AML-193 (cell line): ENCODE measurements at regions not wholly inside any gene's neighbourhood (a gene's known extent, or its start where the extent isn't known, plus 50 kb on each side); places are given as distances from the start of the nearest gene placed in this dataset.

Source experiments
- DNase-seq, 2 experiments: peaks; one replicate each; lab custom pipeline; 2025; lab: John Stamatoyannopoulos, UW

DNA sequence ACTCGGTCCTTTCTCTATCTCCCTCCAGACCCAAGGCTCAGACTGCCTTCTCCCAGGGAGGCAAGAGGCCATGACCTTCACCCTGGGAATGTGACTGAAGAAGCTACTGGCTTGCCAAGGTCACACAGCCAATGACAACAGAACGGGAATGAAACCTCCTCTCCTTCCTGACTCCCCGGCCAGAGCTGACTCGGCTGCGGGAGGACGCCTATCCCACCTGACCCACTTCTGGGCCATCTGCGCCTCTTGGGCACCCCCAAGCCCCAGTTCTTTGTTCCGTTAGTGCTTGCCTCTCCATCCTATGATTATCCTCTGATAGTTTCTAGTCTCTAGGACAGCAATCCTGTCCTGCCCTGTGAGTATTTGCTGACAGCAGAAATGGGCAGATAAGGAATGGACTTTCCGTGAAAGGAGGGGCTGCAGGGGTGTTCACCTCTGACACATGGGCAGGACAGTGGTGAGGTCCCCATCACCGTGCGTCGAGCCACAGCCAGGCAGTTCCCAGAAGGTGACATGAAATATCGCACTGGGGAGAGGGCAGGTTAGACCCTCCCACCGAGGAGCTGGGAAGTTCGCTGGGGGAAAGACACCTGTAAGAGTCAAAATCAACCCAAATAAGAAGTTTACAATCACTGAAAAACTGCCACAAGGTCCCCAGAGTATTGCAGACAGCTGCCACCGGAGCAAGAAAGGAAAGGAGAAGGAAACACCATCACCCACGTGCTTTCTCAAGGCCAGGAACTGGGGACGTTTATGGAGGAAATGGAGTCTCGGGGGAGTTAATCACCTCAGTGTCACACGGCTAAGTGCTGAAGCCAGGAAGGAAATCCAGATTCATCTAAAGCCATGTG, 63.0 kb downstream of the INSIG1 start:
- peak; percentile 52 to 58 for DNase-seq

GRCh38 chr7:155361346-155361680, 63.6 kb downstream of the INSIG1 start:
- DNase-seq = no peak

DNA sequence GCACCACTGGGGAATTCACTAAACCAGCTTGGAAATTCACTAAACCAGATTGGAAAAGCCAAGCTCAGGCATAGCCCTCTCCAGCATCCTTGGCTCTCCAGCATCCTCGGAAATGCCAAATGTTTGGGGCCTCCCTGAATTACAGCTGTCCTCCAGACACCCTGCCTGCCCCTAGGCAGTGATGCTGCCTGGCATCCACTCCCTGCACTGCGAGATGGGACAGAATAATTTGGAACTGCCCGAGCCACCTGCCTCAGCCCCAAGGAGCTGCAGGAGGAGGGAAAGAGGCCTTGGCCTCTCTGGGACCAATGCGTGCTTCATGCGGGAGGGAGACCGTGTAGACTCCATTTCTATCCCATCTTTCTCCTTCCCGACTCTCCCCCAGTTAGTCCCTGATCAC, 64.3 kb downstream of the INSIG1 start:
- no peak for DNase-seq

- no peak for DNase-seq
These were observed 64.9 kb downstream of the INSIG1 start for GRCh38 chr7:155362380-155363145.

DNA sequence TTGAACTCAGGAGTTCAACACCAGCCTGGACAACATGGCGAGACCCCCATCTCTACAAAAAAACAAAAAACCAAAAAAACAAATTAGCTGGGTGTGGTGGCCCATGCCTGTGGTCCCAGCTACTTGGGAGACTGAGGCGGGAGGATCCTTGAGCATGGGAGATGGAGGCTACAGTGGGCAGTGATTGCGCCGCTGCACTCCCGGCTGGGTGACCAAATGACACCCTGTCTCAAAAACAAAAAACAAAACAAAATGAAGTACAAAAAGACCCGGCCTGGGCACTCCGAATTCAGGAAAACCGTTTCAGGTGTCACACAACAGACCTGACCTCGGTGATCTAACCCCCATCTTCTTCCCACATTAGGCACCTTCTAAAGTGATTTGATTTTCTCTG, 65.5 kb downstream of the INSIG1 start:
- DNase-seq = no peak

DNA sequence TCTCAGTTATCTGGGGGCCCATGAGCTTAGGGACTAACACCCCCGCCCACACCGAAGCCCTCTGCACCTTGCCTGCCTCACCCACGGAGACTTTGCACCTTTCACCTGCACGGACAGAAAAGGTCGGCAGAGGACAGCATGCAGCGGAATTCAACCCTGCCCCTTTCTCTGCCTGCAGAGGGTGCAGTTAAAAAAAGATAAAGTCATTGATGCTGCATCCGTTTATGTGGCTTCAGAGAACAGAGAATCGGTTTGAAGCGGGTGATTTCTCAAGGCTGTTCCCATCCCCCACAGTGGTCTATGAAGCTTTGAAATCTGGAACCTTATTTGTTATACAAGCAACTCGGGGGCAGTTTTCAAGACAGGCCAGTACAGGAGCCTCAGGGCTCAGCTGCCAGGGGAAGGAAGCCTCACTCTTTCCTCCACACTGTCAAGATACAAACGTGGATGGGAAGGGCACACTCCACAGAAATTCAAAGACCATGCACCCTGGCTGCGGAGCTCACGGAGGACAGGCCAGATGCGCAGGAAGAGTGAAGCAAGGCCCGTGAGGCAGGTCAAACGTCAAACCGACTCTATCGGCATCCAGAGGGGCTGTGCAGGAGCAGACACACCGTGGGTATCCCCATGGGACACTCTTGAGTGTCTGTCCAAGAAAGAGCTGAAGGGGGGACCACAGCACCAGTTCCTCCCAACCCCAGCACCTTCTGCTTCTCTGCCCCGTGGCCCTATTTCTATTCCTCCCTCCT, 66.3 kb downstream of the INSIG1 start:
- peak; percentile 85 to 90 for DNase-seq

DNA sequence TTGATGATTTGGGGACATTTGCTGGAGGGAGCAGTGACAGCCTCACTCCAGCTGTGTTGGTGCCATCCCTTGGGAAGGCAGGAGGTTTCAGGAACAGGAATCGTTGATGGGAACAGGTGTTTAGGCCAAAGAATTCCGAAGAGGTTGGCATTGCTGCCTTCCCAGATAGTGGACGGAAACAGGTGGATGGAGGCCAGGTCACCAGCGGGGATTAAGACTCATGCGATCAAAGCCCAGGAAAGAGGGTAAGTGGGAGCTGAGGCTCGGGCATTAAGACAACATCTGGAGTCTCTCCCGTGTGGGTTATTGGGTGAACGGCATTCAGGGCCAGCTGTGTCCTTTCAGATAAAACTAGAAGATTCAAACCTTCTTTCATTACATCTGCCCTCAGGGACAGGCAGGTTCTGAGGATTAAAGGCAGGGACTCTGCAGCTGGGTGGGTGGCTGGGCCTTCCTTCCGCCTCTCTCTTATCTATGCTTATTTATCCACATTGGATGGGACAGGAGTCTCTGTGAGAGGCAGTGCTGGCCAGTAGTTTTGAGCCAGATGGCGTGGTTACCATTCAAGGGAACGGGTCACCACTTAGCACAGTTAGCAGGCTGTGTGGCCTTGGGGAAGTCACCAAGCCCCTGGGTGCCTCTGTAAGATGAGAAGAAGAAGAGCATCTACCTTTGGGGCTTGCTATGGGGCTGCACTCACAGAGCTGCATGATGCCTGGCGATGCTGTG, 67.6 kb downstream of the INSIG1 start:
- peak; percentile 20 to 29 for DNase-seq

DNA sequence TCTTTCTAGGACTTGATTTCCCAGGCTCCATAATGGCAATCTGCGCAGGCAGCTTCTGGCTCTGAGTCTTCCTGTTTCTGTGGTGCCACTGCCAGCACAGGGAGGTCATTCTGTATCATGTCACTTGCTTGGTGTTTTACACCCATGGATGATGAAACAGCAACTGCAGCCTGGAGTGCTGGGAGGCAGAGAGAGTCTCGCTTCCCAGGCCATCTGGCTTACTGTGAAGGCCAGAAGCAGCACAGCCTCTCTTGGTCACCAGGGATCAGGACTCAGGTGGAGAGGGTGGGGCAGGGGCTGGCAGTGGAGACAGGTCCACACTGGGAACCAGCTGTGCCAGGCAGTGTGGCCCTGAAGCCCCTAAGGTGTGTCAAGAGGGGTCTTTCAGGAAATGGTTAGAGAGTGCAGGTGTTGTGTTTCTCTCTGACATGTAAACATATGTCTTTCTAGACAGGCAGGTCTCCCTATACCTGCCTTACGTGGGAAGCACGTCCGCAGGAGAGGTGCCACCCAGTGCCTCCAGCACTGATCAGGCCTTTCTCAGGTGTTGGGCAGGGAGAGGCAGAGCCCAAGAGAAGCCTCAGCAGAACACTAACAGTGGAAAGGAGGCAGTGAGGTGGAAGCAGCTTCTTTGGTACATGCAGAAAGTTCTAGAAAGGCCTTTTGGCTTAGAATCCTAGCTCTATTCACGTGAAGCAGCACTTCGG, 71.4 kb downstream of the INSIG1 start:
- peak; percentile 45 to 70 for DNase-seq

- DNase-seq = no peak
These were observed 72.1 kb downstream of the INSIG1 start for GRCh38 chr7:155369766-155370165.

- no peak for DNase-seq
These were observed 73.7 kb downstream of the INSIG1 start for GRCh38 chr7:155371331-155371883.

- no peak for DNase-seq
These were observed 74.5 kb downstream of the INSIG1 start for GRCh38 chr7:155371884-155372781.

- no peak for DNase-seq
These were observed 75.2 kb downstream of the INSIG1 start for GRCh38 chr7:155372782-155373358.

DNA sequence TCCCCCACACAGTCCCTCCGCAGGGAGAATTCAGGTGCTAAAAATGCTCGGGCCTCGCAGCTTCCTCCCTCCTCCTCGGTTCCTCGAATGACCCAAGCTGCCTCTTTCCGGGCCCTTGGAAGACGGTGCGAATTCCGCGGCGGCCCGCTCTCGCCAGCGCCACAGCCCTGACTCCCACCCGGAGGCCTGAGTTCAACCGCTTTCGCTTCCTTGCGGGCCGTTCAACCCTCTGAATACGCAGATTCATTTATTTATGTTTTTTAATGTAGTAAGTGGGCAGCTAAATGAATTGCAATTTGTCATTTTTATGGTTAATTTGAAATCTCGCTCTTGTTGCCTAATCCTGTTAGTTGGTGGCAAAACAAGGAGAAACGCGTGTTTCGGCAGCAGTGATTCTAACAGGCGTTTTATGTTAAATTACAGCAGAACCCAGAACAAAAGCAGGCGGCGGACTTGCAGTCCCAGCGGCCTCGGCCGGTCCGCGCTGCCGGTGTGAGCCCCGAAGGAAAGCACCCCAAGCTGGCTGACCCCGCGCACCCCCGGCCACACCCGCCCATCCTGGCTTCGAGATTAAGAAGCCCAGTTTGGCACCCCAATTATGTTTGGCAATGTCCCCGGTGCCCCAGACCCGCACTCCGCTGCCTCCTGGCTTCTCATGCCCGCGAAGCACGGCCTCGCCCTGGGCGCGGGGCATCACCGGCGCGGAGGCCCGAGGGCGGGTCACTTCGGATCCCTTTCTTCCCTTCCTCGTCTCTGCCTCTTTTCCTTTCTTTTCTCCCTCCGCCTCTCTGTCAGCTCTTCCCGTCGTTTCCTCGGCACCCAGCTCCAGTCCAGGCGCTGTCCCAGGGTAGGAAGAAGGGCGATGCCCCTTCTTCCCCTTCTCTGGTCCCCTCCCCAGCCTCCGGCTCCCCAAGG, 75.9 kb downstream of the INSIG1 start:
- DNase-seq = no peak

DNA sequence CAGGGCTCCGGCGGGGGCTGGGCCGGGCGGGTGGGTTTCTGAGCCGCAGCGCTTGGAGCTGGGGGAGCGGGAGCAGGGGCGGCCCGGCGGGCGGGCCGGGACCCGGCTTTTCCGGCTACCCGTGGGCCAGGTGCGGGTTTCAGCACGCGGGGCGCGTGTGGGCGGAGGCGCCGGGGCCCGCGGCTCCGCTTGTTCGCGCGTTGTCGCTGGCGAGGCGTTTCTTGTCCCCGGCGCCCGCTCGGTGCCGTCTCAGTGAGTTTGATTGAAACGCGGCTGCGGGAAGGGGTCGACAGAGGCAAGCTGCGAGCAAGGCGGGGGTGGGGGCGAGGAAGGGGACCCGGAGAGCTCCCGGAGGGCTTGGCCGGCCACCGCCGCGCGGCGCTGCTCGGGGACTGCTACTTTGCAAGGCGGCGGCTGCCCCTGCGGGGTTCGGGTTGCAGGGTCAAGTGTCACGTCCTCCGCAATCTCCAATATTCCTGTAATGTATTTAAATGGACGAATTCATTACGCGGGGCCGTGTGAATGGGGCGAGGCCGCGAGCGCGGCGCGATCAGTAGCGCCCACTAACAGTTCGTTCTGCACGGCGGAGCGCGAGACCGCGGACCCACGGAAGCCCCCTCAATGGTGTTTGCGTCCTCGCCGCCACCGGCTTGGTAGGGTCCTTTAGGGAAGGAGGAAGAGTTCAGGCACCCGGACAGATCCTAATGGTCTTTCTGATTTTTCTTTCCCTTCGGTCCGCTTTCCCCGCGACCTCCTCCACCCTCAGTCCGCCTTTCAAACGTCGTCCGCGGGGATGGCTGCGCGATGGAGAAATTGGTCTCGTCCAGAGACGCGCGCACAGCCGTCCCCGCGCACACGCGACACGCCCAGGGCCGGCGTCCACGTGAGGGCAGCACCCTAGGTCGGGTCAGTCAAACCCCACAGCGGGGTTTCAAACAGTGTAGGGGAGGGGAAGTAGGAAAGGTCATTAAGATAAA, 76.9 kb downstream of the INSIG1 start:
- DNase-seq = no peak

- peak; percentile 5 to 13 for DNase-seq
These were observed 77.9 kb downstream of the INSIG1 start for GRCh38 chr7:155375337-155376277.
